ENCODE measurements at regions not wholly inside any gene's neighbourhood (a gene's known extent, or its start where the extent isn't known, plus 50 kb on each side); places are given as distances from the start of the nearest gene placed in this dataset.
"Not testable (repeated sequence)": the region's sequence is repeated elsewhere in the genome, so short reads cannot be mapped to it uniquely, and the experiment has no call there.

GRCh38 chr16:9014389-9014788 is 50.7 kb upstream of the USP7 start:
- H3K4me1 Mint-ChIP-seq = no peaks in the 10 kb centered on the region
- peaks cover 4 to 12% (median 8%) of the 10 kb centered on the region in 6 donors for H3K9me3 Mint-ChIP-seq
- no peak for DNase-seq
- no peak overlapping the region for H3K27ac Mint-ChIP-seq
- peaks cover 5 to 6% (median 5%) of the 10 kb centered on the region in 3 donors for H3K36me3 Mint-ChIP-seq
- peaks cover 3 to 12% (median 6%) of the 10 kb centered on the region in 3 donors for H3K27me3 Mint-ChIP-seq (ENCODE audit: low read depth in 3 of 3)
- H3K4me3 Mint-ChIP-seq = no peak overlapping the region

GRCh38 chr16:9015489-9015888 is 51.8 kb upstream of the USP7 start:
- peaks cover 5 to 6% (median 5%) of the 10 kb centered on the region in 3 donors for H3K36me3 Mint-ChIP-seq
- no peak overlapping the region for H3K4me3 Mint-ChIP-seq
- peaks cover 4 to 12% (median 8%) of the 10 kb centered on the region in 6 donors for H3K9me3 Mint-ChIP-seq
- peaks cover 5 to 9% (median 6%) of the 10 kb centered on the region in 3 donors for H3K27me3 Mint-ChIP-seq (ENCODE audit: low read depth in 3 of 3)
- H3K4me1 Mint-ChIP-seq = no peaks in the 10 kb centered on the region
- no peak for DNase-seq
- no peak overlapping the region for H3K27ac Mint-ChIP-seq

- not testable (repeated sequence) for H3K4me3 Mint-ChIP-seq; H3K4me1 Mint-ChIP-seq; H3K27me3 Mint-ChIP-seq (ENCODE audit: low read depth in 3 of 3); H3K27ac Mint-ChIP-seq; H3K36me3 Mint-ChIP-seq; DNase-seq
- H3K9me3 Mint-ChIP-seq = peaks cover 4 to 12% (median 8%) of the 10 kb centered on the region in 6 donors
Measured at GRCh38 chr16:9016005-9016404, 52.3 kb upstream of the USP7 start.

GRCh38 chr16:9016824-9017223 is 53.1 kb upstream of the USP7 start:
- Mint-ChIP-seq H3K4me1 (no peaks in the 10 kb centered on the region), H3K27ac (no peak overlapping the region), H3K36me3 (peaks cover 5 to 6% (median 5%) of the 10 kb centered on the region in 3 donors), H3K9me3 (peaks cover 4 to 12% (median 8%) of the 10 kb centered on the region in 6 donors), H3K4me3 (no peak overlapping the region), H3K27me3 (ENCODE audit: low read depth in 3 of 3) (peaks cover 5 to 7% (median 6%) of the 10 kb centered on the region in 3 donors)
- no peak for DNase-seq

GRCh38 chr16:9027070-9027799 is 63.5 kb upstream of the USP7 start:
- H3K27ac Mint-ChIP-seq = no peak overlapping the region
- no peaks in the 10 kb centered on the region for H3K36me3 Mint-ChIP-seq
- no peak overlapping the region for H3K4me3 Mint-ChIP-seq
- H3K4me1 Mint-ChIP-seq = no peaks in the 10 kb centered on the region
- no peaks in the 10 kb centered on the region for H3K27me3 Mint-ChIP-seq (ENCODE audit: low read depth in 3 of 3)
- H3K9me3 Mint-ChIP-seq = no peaks in the 10 kb centered on the region
- DNase-seq = no peak

GRCh38 chr16:9028491-9028890 is 63.0 kb upstream of the HAPSTR1 start:
- H3K36me3 Mint-ChIP-seq; H3K27me3 Mint-ChIP-seq (ENCODE audit: low read depth in 3 of 3); H3K4me3 Mint-ChIP-seq; H3K27ac Mint-ChIP-seq; DNase-seq; H3K9me3 Mint-ChIP-seq; H3K4me1 Mint-ChIP-seq: not testable (repeated sequence)

GRCh38 chr16:9031107-9031506 is 60.3 kb upstream of the HAPSTR1 start:
- Mint-ChIP-seq H3K4me1 (no peaks in the 10 kb centered on the region), H3K27me3 (ENCODE audit: low read depth in 3 of 3) (no peaks in the 10 kb centered on the region), H3K4me3 (no peak overlapping the region), H3K36me3 (peaks cover 0 to 3% (median 0%) of the 10 kb centered on the region in 3 donors), H3K9me3 (no peaks in the 10 kb centered on the region), H3K27ac (no peak overlapping the region)
- no peak for DNase-seq

GRCh38 chr16:9033125-9033830 is 58.2 kb upstream of the HAPSTR1 start:
- Mint-ChIP-seq H3K9me3 (no peaks in the 10 kb centered on the region), H3K27ac (no peak overlapping the region), H3K36me3 (peaks cover 0 to 3% (median 0%) of the 10 kb centered on the region in 3 donors), H3K4me3 (no peak overlapping the region), H3K27me3 (ENCODE audit: low read depth in 3 of 3) (peaks cover 0 to 2% (median 2%) of the 10 kb centered on the region in 3 donors), H3K4me1 (no peaks in the 10 kb centered on the region)
- DNase-seq = peak in 1 of 3 donors; percentile 3

GRCh38 chr16:9034056-9034455 is 57.4 kb upstream of the HAPSTR1 start:
- Mint-ChIP-seq H3K36me3 (peaks cover 0 to 3% (median 0%) of the 10 kb centered on the region in 3 donors), H3K9me3 (no peaks in the 10 kb centered on the region), H3K4me1 (no peaks in the 10 kb centered on the region), H3K27ac (no peak overlapping the region), H3K27me3 (ENCODE audit: low read depth in 3 of 3) (peaks cover 0 to 3% (median 2%) of the 10 kb centered on the region in 3 donors), H3K4me3 (no peak overlapping the region)
- no peak for DNase-seq

GRCh38 chr16:9035996-9036395 is 55.4 kb upstream of the HAPSTR1 start:
- Mint-ChIP-seq H3K36me3 (peaks cover 0 to 3% (median 0%) of the 10 kb centered on the region in 3 donors), H3K27me3 (ENCODE audit: low read depth in 3 of 3) (peaks cover 2 to 7% (median 3%) of the 10 kb centered on the region in 3 donors), H3K9me3 (no peaks in the 10 kb centered on the region), H3K27ac (no peak overlapping the region), H3K4me1 (no peaks in the 10 kb centered on the region), H3K4me3 (no peak overlapping the region)
- no peak for DNase-seq

- H3K4me3 Mint-ChIP-seq = no peak overlapping the region
- H3K36me3 Mint-ChIP-seq = peaks cover 0 to 3% (median 0%) of the 10 kb centered on the region in 3 donors
- no peaks in the 10 kb centered on the region for H3K4me1 Mint-ChIP-seq
- no peak overlapping the region for H3K27ac Mint-ChIP-seq
- H3K9me3 Mint-ChIP-seq = no peaks in the 10 kb centered on the region
- peak in 1 of 3 donors; percentile 12 for DNase-seq
- H3K27me3 Mint-ChIP-seq (ENCODE audit: low read depth in 3 of 3) = peaks cover 2 to 7% (median 3%) of the 10 kb centered on the region in 3 donors
Measured at GRCh38 chr16:9039210-9039609, 52.2 kb upstream of the HAPSTR1 start.

- DNase-seq = no peak
- Mint-ChIP-seq H3K36me3 (no peaks in the 10 kb centered on the region), H3K27me3 (ENCODE audit: low read depth in 3 of 3) (peaks cover 2 to 7% (median 3%) of the 10 kb centered on the region in 3 donors), H3K4me3 (no peak overlapping the region), H3K27ac (no peak overlapping the region), H3K4me1 (no peaks in the 10 kb centered on the region), H3K9me3 (no peaks in the 10 kb centered on the region)
Measured at GRCh38 chr16:9040800-9041412, 50.5 kb upstream of the HAPSTR1 start.
